Progenitor cell of endocrine pancreas (in vitro differentiated cells): ENCODE measurements at regions not wholly inside any gene's neighbourhood (a gene's known extent, or its start where the extent isn't known, plus 50 kb on each side); places are given as distances from the start of the nearest gene placed in this dataset.

Source experiments
- DNase-seq: peaks from one replicate; pipeline ENCODE4 v3.0.0; 2021; ENCODE audit warnings: low spot score; ENCODE audit not compliant: unreplicated experiment
- H3K27ac Mint-ChIP-seq: 2 replicates; pipeline ENCODE4 v1.8.0; 2021; ENCODE audit warnings: mild to moderate bottlenecking, moderate library complexity, mixed read lengths
- H3K27me3 Mint-ChIP-seq: 2 replicates; pipeline ENCODE4 v1.8.0; 2021; ENCODE audit warnings: mixed read lengths
- H3K36me3 Mint-ChIP-seq: 2 replicates; pipeline ENCODE4 v1.8.0; 2022; ENCODE audit warnings: mixed read lengths; ENCODE audit not compliant: insufficient read depth
- H3K4me1 Mint-ChIP-seq: 2 replicates; pipeline ENCODE4 v1.8.0; 2021; ENCODE audit warnings: low read depth, mixed read lengths
- H3K4me3 Mint-ChIP-seq: 2 replicates; pipeline ENCODE4 v1.8.0; 2021; ENCODE audit warnings: low read depth, mild to moderate bottlenecking, moderate library complexity, mixed read lengths
- H3K9me3 Mint-ChIP-seq: 2 replicates; pipeline ENCODE4 v1.8.0; 2021; ENCODE audit warnings: low read depth, mixed read lengths
- TF ChIP-seq, protein P1 (sequence below): fragments of 200-600 bp; sonication (generic); IDR thresholded peaks from one replicate; pipeline ENCODE4 v1.5.0; 2021; ENCODE audit warnings: antibody characterized with exemption, mild to moderate bottlenecking; ENCODE audit not compliant: unreplicated experiment

- peaks cover 31% of the 10 kb centered on the region for H3K27me3 Mint-ChIP-seq
Observed at GRCh38 chr17:72262766-72263165, 141.9 kb downstream of the SOX9 start.

DNA sequence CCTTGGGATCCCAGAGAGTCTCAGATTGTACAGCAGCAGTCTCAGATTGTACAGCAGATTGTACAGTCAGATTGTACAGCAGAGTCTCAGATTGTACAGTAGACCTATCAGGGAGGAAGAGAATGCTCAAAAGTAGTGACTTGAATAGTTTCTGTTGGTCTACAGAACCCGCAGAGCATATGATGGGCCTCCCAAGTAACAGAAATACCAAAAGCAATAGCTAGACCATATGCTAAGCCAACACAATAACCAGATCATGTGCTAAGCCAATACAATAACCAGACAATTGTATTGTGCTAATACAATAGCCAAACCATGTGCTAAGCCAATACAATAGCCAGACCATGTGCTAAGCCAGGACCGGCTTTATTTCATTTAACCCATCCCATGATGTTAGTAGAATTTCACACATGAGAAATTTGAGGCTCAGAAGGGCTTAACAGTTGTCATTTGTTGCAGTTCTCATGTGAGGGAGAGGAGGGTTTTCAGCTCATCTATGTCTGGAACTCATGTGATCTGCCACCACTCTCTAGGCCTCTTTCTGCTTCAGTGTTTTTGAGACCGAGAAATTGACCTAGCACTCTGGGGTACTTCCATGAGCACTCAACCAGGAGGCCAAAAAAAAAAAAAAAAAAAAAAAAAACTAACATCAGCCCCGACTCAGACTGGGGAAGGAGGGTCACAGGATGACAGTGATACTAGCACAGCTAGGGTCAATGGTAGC lies 144.0 kb downstream of the SOX9 start:
- Mint-ChIP-seq H3K9me3 (peaks cover 8% of the 10 kb centered on the region), H3K27me3 (peaks cover 36% of the 10 kb centered on the region), H3K27ac (no peak overlapping the region), H3K4me1 (peaks cover 7% of the 10 kb centered on the region), H3K36me3 (no peaks in the 10 kb centered on the region), H3K4me3 (no peak overlapping the region)
- DNase-seq, result no peak
- TF ChIP-seq, protein P1, sequence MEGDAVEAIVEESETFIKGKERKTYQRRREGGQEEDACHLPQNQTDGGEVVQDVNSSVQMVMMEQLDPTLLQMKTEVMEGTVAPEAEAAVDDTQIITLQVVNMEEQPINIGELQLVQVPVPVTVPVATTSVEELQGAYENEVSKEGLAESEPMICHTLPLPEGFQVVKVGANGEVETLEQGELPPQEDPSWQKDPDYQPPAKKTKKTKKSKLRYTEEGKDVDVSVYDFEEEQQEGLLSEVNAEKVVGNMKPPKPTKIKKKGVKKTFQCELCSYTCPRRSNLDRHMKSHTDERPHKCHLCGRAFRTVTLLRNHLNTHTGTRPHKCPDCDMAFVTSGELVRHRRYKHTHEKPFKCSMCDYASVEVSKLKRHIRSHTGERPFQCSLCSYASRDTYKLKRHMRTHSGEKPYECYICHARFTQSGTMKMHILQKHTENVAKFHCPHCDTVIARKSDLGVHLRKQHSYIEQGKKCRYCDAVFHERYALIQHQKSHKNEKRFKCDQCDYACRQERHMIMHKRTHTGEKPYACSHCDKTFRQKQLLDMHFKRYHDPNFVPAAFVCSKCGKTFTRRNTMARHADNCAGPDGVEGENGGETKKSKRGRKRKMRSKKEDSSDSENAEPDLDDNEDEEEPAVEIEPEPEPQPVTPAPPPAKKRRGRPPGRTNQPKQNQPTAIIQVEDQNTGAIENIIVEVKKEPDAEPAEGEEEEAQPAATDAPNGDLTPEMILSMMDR, result no peak

More at GRCh38 chr17:72262766-72263165, 141.9 kb downstream of the SOX9 start:
- Mint-ChIP-seq H3K27ac (no peak overlapping the region), H3K36me3 (no peaks in the 10 kb centered on the region), H3K9me3 (peaks cover 8% of the 10 kb centered on the region), H3K4me3 (no peak overlapping the region), H3K4me1 (peaks cover 7% of the 10 kb centered on the region)
- DNase-seq, result no peak
- TF ChIP-seq, protein P1, result no peak

DNA sequence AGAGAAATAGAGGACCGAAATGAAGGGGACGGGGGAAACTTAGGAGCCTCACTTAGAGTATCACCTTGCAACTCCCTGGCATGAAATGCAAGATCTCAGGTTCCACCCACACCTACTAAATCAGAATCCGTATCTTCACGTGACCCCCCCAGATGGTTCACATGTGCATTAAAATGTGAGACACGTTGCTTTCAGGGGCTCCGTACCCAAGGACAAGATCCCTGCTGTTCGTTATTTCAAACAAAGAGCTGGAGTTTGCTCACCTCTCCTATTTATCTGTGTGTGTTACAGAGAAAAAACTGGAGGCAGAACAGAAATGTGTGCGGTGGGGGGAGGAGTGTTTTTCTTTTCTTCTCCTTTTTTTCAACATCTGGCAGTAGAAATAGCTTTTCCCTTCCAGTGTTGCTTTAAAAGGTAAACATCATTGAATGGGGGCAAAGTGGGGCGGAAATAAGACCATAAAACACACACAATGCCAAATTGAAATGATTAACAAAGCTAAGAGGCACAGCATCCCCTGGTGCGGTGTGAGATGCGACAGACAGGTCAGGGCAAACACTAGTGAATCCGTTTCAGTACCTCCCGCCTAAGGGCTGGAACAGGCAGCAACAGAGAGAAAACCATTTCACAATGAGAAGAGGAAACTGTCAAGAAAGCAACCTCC lies 145.4 kb downstream of the SOX9 start:
- H3K9me3 Mint-ChIP-seq, result peaks cover 6% of the 10 kb centered on the region
- H3K27ac Mint-ChIP-seq, result no peak overlapping the region
- H3K27me3 Mint-ChIP-seq, result peaks cover 36% of the 10 kb centered on the region
- TF ChIP-seq, protein P1, result no peak
- no peak for DNase-seq
- no peaks in the 10 kb centered on the region for H3K36me3 Mint-ChIP-seq
- no peak overlapping the region for H3K4me3 Mint-ChIP-seq
- peaks cover 7% of the 10 kb centered on the region for H3K4me1 Mint-ChIP-seq

DNA sequence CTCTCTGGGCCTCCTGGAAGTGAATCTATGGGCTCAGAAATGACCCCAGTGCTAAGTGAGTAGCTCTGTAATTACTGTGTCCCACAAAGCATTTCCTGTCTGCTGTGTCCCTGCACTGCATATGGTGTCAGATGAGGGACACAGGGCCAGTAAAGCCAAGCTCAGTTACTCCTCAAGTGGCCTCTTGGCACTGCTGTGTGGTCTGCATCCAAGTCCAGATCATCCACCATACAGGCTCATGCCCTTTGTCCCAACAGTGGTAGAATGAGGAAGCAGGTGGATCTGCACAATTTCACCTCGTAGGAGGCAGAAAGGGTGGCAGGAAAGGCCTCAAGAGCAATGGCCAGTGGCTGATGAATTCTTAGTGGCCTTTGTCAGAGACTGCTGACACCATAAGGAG lies 146.8 kb downstream of the SOX9 start:
- peaks cover 7% of the 10 kb centered on the region for H3K4me1 Mint-ChIP-seq
- H3K4me3 Mint-ChIP-seq, result no peak overlapping the region
- no peak overlapping the region for H3K27ac Mint-ChIP-seq
- H3K36me3 Mint-ChIP-seq, result no peaks in the 10 kb centered on the region
- no peaks in the 10 kb centered on the region for H3K9me3 Mint-ChIP-seq
- TF ChIP-seq, protein P1, result no peak
- DNase-seq, result no peak
- H3K27me3 Mint-ChIP-seq, result peaks cover 36% of the 10 kb centered on the region

- Mint-ChIP-seq H3K36me3 (no peaks in the 10 kb centered on the region), H3K4me1 (peaks cover 11% of the 10 kb centered on the region), H3K27ac (no peak overlapping the region), H3K9me3 (no peaks in the 10 kb centered on the region), H3K27me3 (peaks cover 34% of the 10 kb centered on the region), H3K4me3 (no peak overlapping the region)
- no peak for DNase-seq
- TF ChIP-seq, protein P1, result no peak
Observed at GRCh38 chr17:72268431-72268830, 147.6 kb downstream of the SOX9 start.
